GM19455 (cell line): ENCODE measurements at regions not wholly inside any gene's neighbourhood (a gene's known extent, or its start where the extent isn't known, plus 50 kb on each side); places are given as distances from the start of the nearest gene placed in this dataset.
"Not testable (repeated sequence)": the region's sequence is repeated elsewhere in the genome, so short reads cannot be mapped to it uniquely, and the experiment has no call there.

ENCODE experiments used
- ATAC-seq: cut with Tn5 transposase; IDR thresholded peaks from one replicate; pipeline ENCODE4 v1.9.1; 2021; ENCODE audit not compliant: unreplicated experiment

DNA sequence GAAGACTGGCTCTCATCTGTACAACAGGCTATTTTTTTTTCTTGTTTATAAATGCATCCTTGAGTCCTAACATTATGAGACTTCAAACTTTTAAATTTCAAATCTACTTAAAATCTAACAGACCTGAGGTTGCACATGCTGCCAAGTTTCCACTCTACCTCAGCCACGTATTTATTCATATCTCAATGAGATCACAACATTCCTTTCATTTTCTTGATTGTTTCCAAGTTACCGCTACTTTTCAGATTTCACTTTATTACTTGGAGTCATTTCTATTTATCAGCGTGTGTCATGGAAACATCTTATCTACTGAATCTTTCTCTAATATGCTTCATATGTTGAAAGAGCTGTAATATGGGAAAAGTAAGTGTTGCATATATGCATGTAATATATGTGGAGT, 1257.5 kb upstream of the ATXN8OS start:
- no peak for ATAC-seq

- ATAC-seq: no peak
Measured at GRCh38 chr13:68846663-68847062, 1261.0 kb upstream of the ATXN8OS start.

- ATAC-seq: no peak
Measured at GRCh38 chr13:68834375-68834774, 1273.3 kb upstream of the ATXN8OS start.

- ATAC-seq: no peak
Measured at GRCh38 chr13:68816715-68817114, 1290.9 kb upstream of the ATXN8OS start.

GRCh38 chr13:68813180-68813796, 1294.3 kb upstream of the ATXN8OS start:
- no peak for ATAC-seq

GRCh38 chr13:68810660-68811059, 1297.0 kb upstream of the ATXN8OS start:
- ATAC-seq: no peak

- no peak for ATAC-seq
Measured at GRCh38 chr13:68808456-68808855, 1299.2 kb upstream of the ATXN8OS start.

- ATAC-seq: no peak
Measured at GRCh38 chr13:68806125-68806524, 1301.5 kb upstream of the ATXN8OS start.

DNA sequence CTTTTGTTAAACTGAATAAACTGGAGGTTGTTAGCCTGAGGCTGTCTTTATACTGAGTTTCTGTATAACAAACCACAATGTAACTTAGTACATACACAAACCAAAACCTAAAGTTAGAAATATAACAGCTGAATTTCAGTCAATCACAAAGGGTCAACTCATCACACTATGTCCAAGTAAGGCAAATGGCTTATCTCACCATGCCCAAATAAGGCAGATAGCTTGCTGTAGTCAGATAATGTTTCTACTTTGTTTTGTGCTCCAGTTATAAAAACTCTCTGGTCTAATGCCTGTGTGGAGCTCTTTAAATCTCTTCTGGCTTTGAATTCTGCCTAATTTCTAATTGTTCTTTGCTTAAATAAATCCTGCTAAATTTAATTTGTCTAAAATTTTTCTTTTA, 1323.4 kb upstream of the ATXN8OS start:
- no peak for ATAC-seq

DNA sequence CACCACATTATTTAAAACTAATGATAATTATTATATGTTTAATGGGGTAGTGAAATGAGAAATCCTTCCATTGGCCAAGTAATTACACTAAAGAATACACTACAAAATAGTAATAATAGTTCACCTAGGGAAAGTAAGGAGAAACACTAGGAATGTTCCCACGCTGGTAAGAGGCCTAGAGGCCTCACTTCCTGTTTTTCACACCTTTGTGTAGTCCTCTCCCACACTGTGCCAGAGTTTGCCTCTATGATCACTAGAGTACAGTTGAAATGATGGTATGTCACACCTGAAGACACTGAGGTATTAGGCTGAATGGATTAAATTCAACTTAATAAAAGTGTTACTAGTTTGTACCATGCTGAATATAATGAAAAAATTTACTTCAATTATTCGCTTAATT, 1348.0 kb upstream of the ATXN8OS start:
- ATAC-seq: no peak

GRCh38 chr13:68749796-68750195, 1357.8 kb upstream of the ATXN8OS start:
- ATAC-seq: no peak

GRCh38 chr13:68748038-68748437, 1359.6 kb upstream of the ATXN8OS start:
- ATAC-seq: no peak

GRCh38 chr13:68745502-68745901, 1362.1 kb upstream of the ATXN8OS start:
- no peak for ATAC-seq

- no peak for ATAC-seq
Measured at GRCh38 chr13:68736961-68737360, 1370.7 kb upstream of the ATXN8OS start.

GRCh38 chr13:68727798-68728197, 1379.8 kb upstream of the ATXN8OS start:
- no peak for ATAC-seq

GRCh38 chr13:68727165-68727564, 1380.5 kb upstream of the ATXN8OS start:
- no peak for ATAC-seq

- ATAC-seq: no peak
Measured at GRCh38 chr13:68719815-68720214, 1387.8 kb upstream of the ATXN8OS start.

GRCh38 chr13:68715651-68716050, 1392.0 kb upstream of the ATXN8OS start:
- ATAC-seq: no peak

DNA sequence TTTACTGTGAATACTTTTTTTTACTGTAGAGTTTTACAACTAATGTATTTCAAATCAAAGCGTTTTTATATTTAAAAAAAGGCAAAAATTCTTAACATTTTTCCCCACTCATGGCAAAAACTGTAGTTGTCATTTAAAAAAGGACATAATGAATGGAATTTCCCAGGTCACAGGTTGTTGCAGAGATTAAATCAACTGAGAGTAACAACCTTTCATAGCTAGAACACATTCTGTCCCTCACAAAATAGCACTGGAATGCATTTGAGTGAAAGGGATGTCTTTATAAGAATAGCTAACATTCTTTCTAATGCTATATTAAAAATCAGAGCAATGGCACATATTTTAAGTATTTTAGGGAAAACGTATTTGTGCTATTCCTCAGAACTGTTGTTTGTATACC, 1393.3 kb upstream of the ATXN8OS start:
- ATAC-seq: no peak

GRCh38 chr13:68713394-68713793, 1394.2 kb upstream of the ATXN8OS start:
- no peak for ATAC-seq

DNA sequence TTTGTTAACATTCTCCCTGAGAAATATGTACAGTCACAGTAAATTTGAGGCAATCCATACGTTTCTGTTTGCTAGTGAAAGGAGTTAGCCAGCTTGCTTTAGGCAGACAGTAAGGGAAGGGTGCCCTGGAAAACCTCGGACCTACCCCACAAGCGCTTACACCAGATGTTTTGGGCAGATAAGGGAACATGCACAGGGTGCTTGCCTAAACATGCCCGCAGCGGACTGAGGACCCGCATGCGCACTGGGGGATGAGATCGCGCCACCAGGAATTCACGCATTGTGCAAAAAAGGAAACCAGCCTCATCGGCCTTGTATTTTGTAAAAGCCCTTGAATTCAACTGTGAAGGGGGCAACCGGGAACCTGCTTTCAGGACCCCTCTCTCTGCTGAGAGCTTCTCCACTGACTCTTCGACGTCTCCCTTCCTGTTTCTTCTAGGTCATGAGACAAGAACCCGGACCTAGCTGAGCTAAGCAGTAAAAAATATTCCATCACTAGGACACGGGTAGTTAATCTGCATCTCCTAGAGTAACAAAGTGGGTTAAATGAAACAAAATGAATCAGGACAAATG, 1399.2 kb upstream of the ATXN8OS start:
- ATAC-seq: no peak

DNA sequence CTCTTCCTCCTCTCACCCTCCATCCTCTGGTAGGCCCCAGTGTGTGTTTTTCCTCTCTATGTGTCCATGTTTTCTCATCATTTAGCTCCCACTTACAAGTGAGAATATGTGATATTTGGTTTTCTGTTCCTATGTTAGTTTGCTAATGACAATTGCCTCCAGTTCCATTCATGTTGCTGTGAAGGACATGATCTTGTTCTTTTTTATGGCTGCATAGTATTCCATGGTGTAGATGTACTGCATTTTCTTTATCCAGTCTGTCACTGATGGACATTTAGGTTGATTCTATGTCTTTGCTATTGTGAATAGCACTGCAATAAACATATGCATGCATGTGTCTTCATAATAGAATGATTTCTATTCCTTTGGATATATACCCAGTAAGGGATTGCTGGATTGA, 1401.6 kb upstream of the ATXN8OS start:
- not testable (repeated sequence) for ATAC-seq

DNA sequence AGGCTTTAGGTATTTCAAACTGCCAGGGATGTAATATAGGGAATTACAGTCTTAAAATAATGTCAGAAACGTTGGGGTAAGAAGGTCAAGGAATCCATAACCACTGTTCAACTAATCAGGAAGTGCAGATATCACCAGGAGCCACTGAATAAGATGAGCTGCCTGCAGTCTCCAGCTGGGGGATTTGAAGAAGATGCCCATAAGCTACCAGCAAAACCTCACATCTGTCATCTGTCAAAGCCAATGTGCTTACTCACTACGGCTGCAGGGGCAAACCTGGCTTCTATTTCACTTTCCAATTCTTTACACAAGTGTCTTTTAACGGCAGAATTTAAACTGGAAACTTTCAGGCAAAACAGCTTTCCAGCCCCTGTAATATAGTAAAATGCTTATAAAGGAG, 1410.1 kb upstream of the ATXN8OS start:
- no peak for ATAC-seq
